K562 (cell line): ENCODE measurements at regions not wholly inside any gene's neighbourhood (a gene's known extent, or its start where the extent isn't known, plus 50 kb on each side); places are given as distances from the start of the nearest gene placed in this dataset.

Experiments
- ATAC-seq: fragments of 200-7000 bp; cut with Tn5 transposase; 3 replicates; pipeline ENCODE4 v1.9.1; 2020; ENCODE audit warnings: moderate library complexity
- BruUV-seq: library from RNA; stranded (reverse); fragments of 400-500 nt; replicated peaks from 2 replicates; lab custom pipeline; 2021; lab: Mats Ljungman, UMichigan
- CTCF ChIA-PET: fragments of 300-600 bp; formaldehyde crosslinking; extraction: SDS; loops from one replicate; lab custom pipeline; 2021; ENCODE audit warnings: low intra/inter-chr PET ratio; lab: Yijun Ruan, JAX
- POLR2A ChIA-PET: fragments of 300-600, 350-650 bp; sonication (Branson Sonifier 250); formaldehyde crosslinking; extraction: SDS; loops from one replicate; lab custom pipeline; 2021; ENCODE audit warnings: antibody characterized with exemption, inconsistent platforms; lab: Yijun Ruan, JAX
- DNase-seq, 4 experiments: peaks; one replicate each; pipeline versions ENCODE4 v3.0.0 to v3.0.0-alpha.2; 2011 to 2018; ENCODE audit warnings: low spot score in 3 of 4, mixed read lengths in 3 of 4; ENCODE audit errors: extremely low read depth in 1 of 4
- FAIRE-seq: peaks from 2 replicates; lab custom pipeline; 2011; peaks lifted over from hg19 to GRCh38; lab: Jason Lieb, UNC
- H2AFZ ChIP-seq: 2 replicates; pipeline ENCODE4 v1.6.0; 2011; ENCODE audit warnings: low read depth, low read length, control low read depth, inconsistent platforms
- H3K27ac ChIP-seq: fragments of 200-600 bp; 3 replicates; pipeline ENCODE4 v1.8.0; 2011; ENCODE audit warnings: low read depth, mild to moderate bottlenecking, control low read depth, inconsistent platforms, low read length, moderate library complexity, mixed read lengths; ENCODE audit errors: extremely low read depth
- H3K27me3 ChIP-seq, 2 experiments: fragments of 300-600 bp in 1 of 2; 2 replicates in 1 of 2; 3 replicates in 1 of 2; pipeline versions ENCODE4 v1.6.0 to v1.8.0; 2011; ENCODE audit warnings: inconsistent platforms in 2 of 2, low read length in 2 of 2, mild to moderate bottlenecking in 1 of 2, mixed read lengths in 1 of 2, moderate library complexity in 1 of 2; ENCODE audit not compliant: control insufficient read depth in 2 of 2, insufficient read depth in 2 of 2
- H3K36me3 ChIP-seq: fragments of 300-600 bp; 3 replicates; pipeline ENCODE4 v1.8.0; 2011; ENCODE audit warnings: mild to moderate bottlenecking, low read length, inconsistent platforms; ENCODE audit not compliant: control insufficient read depth, insufficient read depth
- H3K4me1 ChIP-seq, 2 experiments: fragments of 200-600 bp in 1 of 2; replicated peaks in 1 of 2; 2 replicates in 1 of 2; 3 replicates in 1 of 2; pipeline versions ENCODE4 v1.5.1 to v1.8.0; 2011; ENCODE audit warnings: inconsistent platforms in 2 of 2, low read length in 2 of 2, mild to moderate bottlenecking in 1 of 2, mixed read lengths in 1 of 2, moderate library complexity in 1 of 2; ENCODE audit not compliant: control insufficient read depth in 2 of 2, insufficient read depth in 2 of 2
- H3K4me2 ChIP-seq: 2 replicates; pipeline ENCODE4 v1.6.1; 2011; ENCODE audit warnings: low read length, control low read depth, inconsistent platforms, mixed read lengths; ENCODE audit not compliant: insufficient read depth
- H3K4me3 ChIP-seq: fragments of 200-600 bp; sonication (generic), shearing (Covaris generic); 2 replicates; pipeline ENCODE4 v1.5.1; 2016; ENCODE audit warnings: control low read depth, inconsistent platforms
- H3K79me2 ChIP-seq: fragments of 200-600 bp; 3 replicates; pipeline ENCODE4 v1.8.0; 2011; ENCODE audit warnings: low read length, inconsistent platforms; ENCODE audit not compliant: control insufficient read depth, insufficient read depth
- H3K9ac ChIP-seq, 2 experiments: 2 replicates each; pipeline versions ENCODE4 v1.6.0 to v1.6.1; 2011; ENCODE audit warnings: low read depth in 2 of 2, low read length in 2 of 2, control low read depth in 1 of 2, inconsistent platforms in 1 of 2, mild to moderate bottlenecking in 1 of 2, mixed read lengths in 1 of 2; ENCODE audit not compliant: insufficient read depth in 1 of 2
- H3K9me1 ChIP-seq: one replicate; pipeline ENCODE4 v1.6.0; 2011; ENCODE audit warnings: inconsistent platforms, mild to moderate bottlenecking, low read length, moderate library complexity; ENCODE audit not compliant: control insufficient read depth, insufficient read depth
- H3K9me3 ChIP-seq: replicated peaks from 2 replicates; pipeline ENCODE4 v1.5.1; 2011; ENCODE audit warnings: low read depth, low read length, inconsistent platforms; ENCODE audit not compliant: control insufficient read depth, insufficient read depth
- H4K20me1 ChIP-seq: replicated peaks from 2 replicates; pipeline ENCODE4 v1.6.1; 2011; ENCODE audit warnings: low read length, inconsistent platforms, mixed read lengths; ENCODE audit not compliant: control insufficient read depth, insufficient read depth
- ATF1 ChIP-seq, 2 experiments: fragments of 450-650 bp in 1 of 2; IDR thresholded peaks; 2 replicates each; pipeline ENCODE4 v1.6.1; 2016; ENCODE audit warnings: missing compliant biosample characterization in 1 of 2, missing genetic modification characterization in 1 of 2
- ESRRB ChIP-seq: fragments of 250-450 bp; sonication (Bioruptor Pico); IDR thresholded peaks from 2 replicates; pipeline ENCODE4 v1.5.0; 2020; ENCODE audit warnings: mild to moderate bottlenecking, moderate library complexity, borderline replicate concordance
- ETV1 ChIP-seq: fragments of 450-650 bp; conservative IDR thresholded peaks from 2 replicates; pipeline ENCODE4 v1.6.1; 2016; ENCODE audit warnings: missing genetic modification characterization, control low read depth, low read depth, missing compliant biosample characterization
- HLTF ChIP-seq: fragments of 450-650 bp; IDR thresholded peaks from 2 replicates; pipeline ENCODE4 v1.6.1; 2016
- HNRNPK ChIP-seq: fragments of 200-400 bp; formaldehyde crosslinking; IDR thresholded peaks from one replicate; pipeline ENCODE4 v1.6.1; 2018; ENCODE audit warnings: mild to moderate bottlenecking, low read depth, low read length; ENCODE audit not compliant: poor library complexity, severe bottlenecking
- IFI16 ChIP-seq: fragments of 250-450 bp; sonication (Bioruptor Pico); IDR thresholded peaks from 2 replicates; pipeline ENCODE4 v2.1.2; 2022; ENCODE audit warnings: mild to moderate bottlenecking, inconsistent platforms
- MECOM ChIP-seq: fragments of 250-450 bp; sonication (Bioruptor Pico); IDR thresholded peaks from 2 replicates; pipeline ENCODE4 v1.8.0; 2022; ENCODE audit warnings: inconsistent platforms
- SMC3 ChIP-seq: conservative IDR thresholded peaks from 2 replicates; pipeline ENCODE4 v1.6.1; 2011; ENCODE audit warnings: low read depth, low read length, improper control_type of control experiment; ENCODE audit not compliant: insufficient read depth
- ZSCAN29 ChIP-seq: fragments of 450-650 bp; IDR thresholded peaks from 2 replicates; pipeline ENCODE4 v1.6.1; 2017
- WGBS: fragments of 100-300 bp; shearing (Covaris generic); methylation state at CpG from one replicate; pipeline ENCODE4 v1.1.6; 2016; ENCODE audit warnings: low coverage, mixed read lengths; ENCODE audit not compliant: insufficient coverage; ENCODE audit errors: missing lambda C conversion rate; 5-methylcytosine and 5-hydroxymethylcytosine counted together
- in situ Hi-C: fragments of 300-500 bp; cut with MboI; formaldehyde crosslinking; loops from 4 replicates; pipeline ENCODE4 v1.15.0; 2018; ENCODE audit warnings: inconsistent platforms, mixed read lengths
- intact Hi-C: fragments of 100-400 bp; cut with micrococcal nuclease; formaldehyde crosslinking; loops from 2 replicates; pipeline ENCODE4 v1.14.2; 2022
- TF ChIP-seq, protein P1 (sequence below): fragments of 450-650 bp; IDR thresholded peaks from 2 replicates; pipeline ENCODE4 v1.6.1; 2016; ENCODE audit warnings: low read depth

DNA sequence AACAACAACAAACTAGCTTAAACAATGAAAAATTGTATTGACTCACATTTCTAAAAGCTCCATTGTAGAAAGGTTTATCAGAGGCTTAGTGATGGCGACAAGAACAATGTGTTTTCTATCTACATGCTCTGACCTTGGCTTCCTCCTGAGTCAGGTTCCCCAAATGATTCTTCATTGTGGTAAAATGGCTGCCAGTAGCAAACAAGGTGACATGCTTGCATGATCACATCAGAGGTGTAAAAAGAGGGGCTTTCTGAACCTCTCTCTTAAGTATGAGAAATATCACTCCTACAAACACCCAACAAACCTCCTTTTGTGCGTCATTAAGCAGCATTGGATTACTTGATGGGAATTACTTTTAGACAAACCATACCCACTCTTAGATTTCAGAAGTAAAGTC lies 252.4 kb upstream of the SYT1 start:
- no TSS peak for BruUV-seq

DNA sequence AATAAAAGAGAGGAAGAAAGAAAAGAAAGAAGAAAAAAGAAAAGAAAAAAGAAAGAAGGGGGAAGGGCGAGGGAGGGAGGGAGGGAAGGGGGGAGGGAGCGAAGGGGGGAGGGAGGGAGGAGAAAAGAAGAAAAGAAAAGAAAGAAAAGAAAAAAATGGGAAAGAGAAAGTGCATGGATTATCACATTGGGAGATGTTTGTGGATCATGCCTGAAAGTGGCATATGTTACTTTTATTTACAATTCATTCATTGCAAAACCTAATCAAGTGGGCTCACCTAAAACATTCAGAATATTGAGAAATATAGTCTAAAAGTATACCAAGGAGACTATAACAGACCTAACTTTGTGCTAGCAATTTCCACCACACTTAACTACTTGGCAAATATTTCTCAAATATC lies 246.9 kb upstream of the SYT1 start:
- DNase-seq (no peak), FAIRE-seq (no peak), ATAC-seq (no peak)
- Histone ChIP-seq H3K9me3 (no peaks in the 10 kb centered on the region; the same call in 1 of the 2 replicates), H3K4me3 (no peak overlapping the region), H4K20me1 (no peaks in the 10 kb centered on the region), H3K79me2 (no peaks in the 10 kb centered on the region), H2AFZ (no peak overlapping the region), H3K4me1 (no peaks in the 10 kb centered on the region), H3K4me2 (no peak overlapping the region), H3K27me3 (no peaks in the 10 kb centered on the region), H3K27ac (no peak overlapping the region), H3K9me1 (no peaks in the 10 kb centered on the region), H3K36me3 (no peaks in the 10 kb centered on the region), H3K9ac (no peak overlapping the region)
- in situ Hi-C loops: no loop called here
- WGBS: no CpG with 5 or more reads among the region's 2 CpGs
- no TSS peak for BruUV-seq
- intact Hi-C loops: no loop called here
- POLR2A ChIA-PET: no interaction called here
- CTCF ChIA-PET: no interaction called here
- TF ChIP-seq ETV1 (no peak), SMC3 (no peak), HNRNPK (peak; percentile 73), ATF1 (CRISPR knock-in tag; IDR thresholded peaks at IDR 0.05) (no peak), ATF1 (tag; IDR thresholded peaks at IDR 0.05) (no peak), IFI16 (CRISPR knock-in tag) (no peak)
- TF ChIP-seq, protein P1, sequence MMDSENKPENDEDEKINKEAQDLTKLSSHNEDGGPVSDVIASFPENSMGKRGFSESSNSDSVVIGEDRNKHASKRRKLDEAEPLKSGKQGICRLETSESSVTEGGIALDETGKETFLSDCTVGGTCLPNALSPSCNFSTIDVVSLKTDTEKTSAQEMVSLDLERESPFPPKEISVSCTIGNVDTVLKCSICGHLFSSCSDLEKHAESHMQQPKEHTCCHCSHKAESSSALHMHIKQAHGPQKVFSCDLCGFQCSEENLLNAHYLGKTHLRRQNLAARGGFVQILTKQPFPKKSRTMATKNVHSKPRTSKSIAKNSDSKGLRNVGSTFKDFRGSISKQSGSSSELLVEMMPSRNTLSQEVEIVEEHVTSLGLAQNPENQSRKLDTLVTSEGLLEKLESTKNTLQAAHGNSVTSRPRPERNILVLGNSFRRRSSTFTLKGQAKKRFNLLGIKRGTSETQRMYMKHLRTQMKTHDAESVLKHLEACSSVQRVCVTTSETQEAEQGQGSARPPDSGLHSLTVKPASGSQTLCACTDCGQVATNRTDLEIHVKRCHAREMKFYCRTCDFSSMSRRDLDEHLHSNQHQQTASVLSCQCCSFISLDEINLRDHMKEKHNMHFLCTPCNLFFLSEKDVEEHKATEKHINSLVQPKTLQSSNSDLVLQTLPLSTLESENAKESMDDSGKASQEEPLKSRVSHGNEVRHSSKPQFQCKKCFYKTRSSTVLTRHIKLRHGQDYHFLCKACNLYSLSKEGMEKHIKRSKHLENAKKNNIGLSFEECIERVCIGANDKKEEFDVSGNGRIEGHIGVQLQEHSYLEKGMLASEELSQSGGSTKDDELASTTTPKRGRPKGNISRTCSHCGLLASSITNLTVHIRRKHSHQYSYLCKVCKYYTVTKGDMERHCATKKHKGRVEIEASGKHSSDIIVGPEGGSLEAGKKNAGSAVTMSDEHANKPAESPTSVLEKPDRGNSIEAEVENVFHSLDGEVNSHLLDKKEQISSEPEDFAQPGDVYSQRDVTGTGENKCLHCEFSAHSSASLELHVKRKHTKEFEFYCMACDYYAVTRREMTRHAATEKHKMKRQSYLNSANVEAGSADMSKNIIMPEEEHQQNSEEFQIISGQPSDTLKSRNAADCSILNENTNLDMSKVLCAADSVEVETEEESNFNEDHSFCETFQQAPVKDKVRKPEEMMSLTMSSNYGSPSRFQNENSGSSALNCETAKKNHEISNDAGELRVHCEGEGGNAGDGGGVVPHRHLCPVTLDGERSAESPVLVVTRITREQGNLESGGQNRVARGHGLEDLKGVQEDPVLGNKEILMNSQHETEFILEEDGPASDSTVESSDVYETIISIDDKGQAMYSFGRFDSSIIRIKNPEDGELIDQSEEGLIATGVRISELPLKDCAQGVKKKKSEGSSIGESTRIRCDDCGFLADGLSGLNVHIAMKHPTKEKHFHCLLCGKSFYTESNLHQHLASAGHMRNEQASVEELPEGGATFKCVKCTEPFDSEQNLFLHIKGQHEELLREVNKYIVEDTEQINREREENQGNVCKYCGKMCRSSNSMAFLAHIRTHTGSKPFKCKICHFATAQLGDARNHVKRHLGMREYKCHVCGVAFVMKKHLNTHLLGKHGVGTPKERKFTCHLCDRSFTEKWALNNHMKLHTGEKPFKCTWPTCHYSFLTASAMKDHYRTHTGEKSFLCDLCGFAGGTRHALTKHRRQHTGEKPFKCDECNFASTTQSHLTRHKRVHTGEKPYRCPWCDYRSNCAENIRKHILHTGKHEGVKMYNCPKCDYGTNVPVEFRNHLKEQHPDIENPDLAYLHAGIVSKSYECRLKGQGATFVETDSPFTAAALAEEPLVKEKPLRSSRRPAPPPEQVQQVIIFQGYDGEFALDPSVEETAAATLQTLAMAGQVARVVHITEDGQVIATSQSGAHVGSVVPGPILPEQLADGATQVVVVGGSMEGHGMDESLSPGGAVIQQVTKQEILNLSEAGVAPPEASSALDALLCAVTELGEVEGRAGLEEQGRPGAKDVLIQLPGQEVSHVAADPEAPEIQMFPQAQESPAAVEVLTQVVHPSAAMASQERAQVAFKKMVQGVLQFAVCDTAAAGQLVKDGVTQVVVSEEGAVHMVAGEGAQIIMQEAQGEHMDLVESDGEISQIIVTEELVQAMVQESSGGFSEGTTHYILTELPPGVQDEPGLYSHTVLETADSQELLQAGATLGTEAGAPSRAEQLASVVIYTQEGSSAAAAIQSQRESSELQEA: no peak

More for the DNA sequence above, 252.4 kb upstream of the SYT1 start:
- no peak for DNase-seq
- ChIA-PET POLR2A (no interaction called here), CTCF (no interaction called here)
- Histone ChIP-seq H3K9ac (no peak overlapping the region), H3K9me3 (no peaks in the 10 kb centered on the region; the same call in 1 of the 2 replicates), H3K4me1 (no peaks in the 10 kb centered on the region), H3K9me1 (no peaks in the 10 kb centered on the region), H3K79me2 (no peaks in the 10 kb centered on the region), H3K36me3 (no peaks in the 10 kb centered on the region), H4K20me1 (no peaks in the 10 kb centered on the region), H3K4me2 (no peak overlapping the region), H3K27me3 (no peaks in the 10 kb centered on the region), H3K27ac (no peak overlapping the region), H2AFZ (no peak overlapping the region), H3K4me3 (no peak overlapping the region)
- no peak for ATAC-seq
- no peak for FAIRE-seq
- WGBS: 0% methylated on average over 2 of the region's 2 CpGs
- in situ Hi-C loops (no loop called here), intact Hi-C loops (no loop called here)
- TF ChIP-seq HLTF: no peak
- no peak for TF ChIP-seq ESRRB
- TF ChIP-seq ZSCAN29: no peak
- TF ChIP-seq MECOM (CRISPR knock-in tag): no peak
